ENCODE measurements at regions not wholly inside any gene's neighbourhood (a gene's known extent, or its start where the extent isn't known, plus 50 kb on each side); places are given as distances from the start of the nearest gene placed in this dataset.

- TF ChIP-seq, protein P1, sequence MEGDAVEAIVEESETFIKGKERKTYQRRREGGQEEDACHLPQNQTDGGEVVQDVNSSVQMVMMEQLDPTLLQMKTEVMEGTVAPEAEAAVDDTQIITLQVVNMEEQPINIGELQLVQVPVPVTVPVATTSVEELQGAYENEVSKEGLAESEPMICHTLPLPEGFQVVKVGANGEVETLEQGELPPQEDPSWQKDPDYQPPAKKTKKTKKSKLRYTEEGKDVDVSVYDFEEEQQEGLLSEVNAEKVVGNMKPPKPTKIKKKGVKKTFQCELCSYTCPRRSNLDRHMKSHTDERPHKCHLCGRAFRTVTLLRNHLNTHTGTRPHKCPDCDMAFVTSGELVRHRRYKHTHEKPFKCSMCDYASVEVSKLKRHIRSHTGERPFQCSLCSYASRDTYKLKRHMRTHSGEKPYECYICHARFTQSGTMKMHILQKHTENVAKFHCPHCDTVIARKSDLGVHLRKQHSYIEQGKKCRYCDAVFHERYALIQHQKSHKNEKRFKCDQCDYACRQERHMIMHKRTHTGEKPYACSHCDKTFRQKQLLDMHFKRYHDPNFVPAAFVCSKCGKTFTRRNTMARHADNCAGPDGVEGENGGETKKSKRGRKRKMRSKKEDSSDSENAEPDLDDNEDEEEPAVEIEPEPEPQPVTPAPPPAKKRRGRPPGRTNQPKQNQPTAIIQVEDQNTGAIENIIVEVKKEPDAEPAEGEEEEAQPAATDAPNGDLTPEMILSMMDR (IDR thresholded peaks at IDR 0.05) = no peak
- TF ChIP-seq POLR2AphosphoS5 (IDR thresholded peaks at IDR 0.05) (no peak), POLR2A (IDR thresholded peaks at IDR 0.05) (no peak)
Observed at GRCh38 chr1:199546323-199546722, 481.2 kb upstream of the NR5A2 start.

Measured in upper lobe of left lung (tissue), 4 donors.